OCI-LY7 (cell line): ENCODE measurements at regions not wholly inside any gene's neighbourhood (a gene's known extent, or its start where the extent isn't known, plus 50 kb on each side); places are given as distances from the start of the nearest gene placed in this dataset.
"Not testable (repeated sequence)": the region's sequence is repeated elsewhere in the genome, so short reads cannot be mapped to it uniquely, and the experiment has no call there.

Experiments used
- EZH2phosphoT487 ChIP-seq: fragments of 200-600 bp; sonication (generic); IDR thresholded peaks from 2 replicates; pipeline ENCODE4 v1.6.1; 2018; ENCODE audit warnings: low read depth, borderline replicate concordance, mild to moderate bottlenecking, mixed run types, antibody characterized with exemption, low read length, moderate library complexity, mixed read lengths
- TF ChIP-seq, protein P1 (sequence below): fragments of 200-600 bp; sonication (generic); conservative IDR thresholded peaks from 2 replicates; pipeline ENCODE4 v1.5.1; 2014; ENCODE audit warnings: mild to moderate bottlenecking, antibody characterized with exemption, low read length, moderate library complexity, mixed read lengths

DNA sequence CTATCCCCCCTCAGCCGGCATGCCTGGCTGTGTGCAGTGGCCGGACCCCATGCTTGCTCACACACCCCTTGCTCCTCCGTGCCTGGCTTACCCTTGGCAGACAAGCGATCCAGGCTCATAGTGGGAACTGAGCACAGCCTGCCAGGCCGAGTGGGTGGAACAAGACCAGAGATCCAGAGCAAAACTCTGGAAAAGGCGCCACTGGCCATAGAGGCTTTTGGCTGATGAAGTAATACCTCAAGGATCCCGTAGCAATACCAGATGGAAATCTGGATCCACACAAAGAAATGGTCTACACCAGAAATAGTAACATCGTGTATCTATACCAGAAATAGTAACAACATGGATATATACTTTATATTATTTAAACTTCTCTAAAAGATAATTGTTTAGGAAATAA, 1719.6 kb downstream of the SPATA31A7 start:
- TF ChIP-seq, protein P1, sequence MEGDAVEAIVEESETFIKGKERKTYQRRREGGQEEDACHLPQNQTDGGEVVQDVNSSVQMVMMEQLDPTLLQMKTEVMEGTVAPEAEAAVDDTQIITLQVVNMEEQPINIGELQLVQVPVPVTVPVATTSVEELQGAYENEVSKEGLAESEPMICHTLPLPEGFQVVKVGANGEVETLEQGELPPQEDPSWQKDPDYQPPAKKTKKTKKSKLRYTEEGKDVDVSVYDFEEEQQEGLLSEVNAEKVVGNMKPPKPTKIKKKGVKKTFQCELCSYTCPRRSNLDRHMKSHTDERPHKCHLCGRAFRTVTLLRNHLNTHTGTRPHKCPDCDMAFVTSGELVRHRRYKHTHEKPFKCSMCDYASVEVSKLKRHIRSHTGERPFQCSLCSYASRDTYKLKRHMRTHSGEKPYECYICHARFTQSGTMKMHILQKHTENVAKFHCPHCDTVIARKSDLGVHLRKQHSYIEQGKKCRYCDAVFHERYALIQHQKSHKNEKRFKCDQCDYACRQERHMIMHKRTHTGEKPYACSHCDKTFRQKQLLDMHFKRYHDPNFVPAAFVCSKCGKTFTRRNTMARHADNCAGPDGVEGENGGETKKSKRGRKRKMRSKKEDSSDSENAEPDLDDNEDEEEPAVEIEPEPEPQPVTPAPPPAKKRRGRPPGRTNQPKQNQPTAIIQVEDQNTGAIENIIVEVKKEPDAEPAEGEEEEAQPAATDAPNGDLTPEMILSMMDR, result not testable (repeated sequence)
- TF ChIP-seq EZH2phosphoT487, result not testable (repeated sequence)
